WTC11 (cell line): ENCODE measurements at regions not wholly inside any gene's neighbourhood (a gene's known extent, or its start where the extent isn't known, plus 50 kb on each side); places are given as distances from the start of the nearest gene placed in this dataset.

ENCODE experiments used
- ATAC-seq: fragments of 200-7000 bp; cut with Tn5 transposase; 2 replicates; pipeline ENCODE4 v1.10.0; 2021; ENCODE audit warnings: mild to moderate bottlenecking, moderate library complexity
- CTCF ChIA-PET: fragments of 300-600 bp; sonication (Branson Sonifier 250); formaldehyde crosslinking; loops from one replicate; lab custom pipeline; 2021; ENCODE audit warnings: antibody characterized with exemption; lab: Charles Lee
- POLR2A ChIA-PET: fragments of 350-600 bp; sonication (Branson Sonifier 250); formaldehyde crosslinking; loops from one replicate; lab custom pipeline; 2021; ENCODE audit warnings: antibody characterized with exemption; lab: Charles Lee
- DNase-seq: peaks from one replicate; pipeline ENCODE4 v3.0.0; 2021; ENCODE audit warnings: low spot score
- H3K27ac Mint-ChIP-seq: 2 replicates; pipeline ENCODE4 v1.8.0; 2021; ENCODE audit warnings: mixed read lengths
- H3K27me3 Mint-ChIP-seq: 2 replicates; pipeline ENCODE4 v1.8.0; 2021; ENCODE audit warnings: low read depth, mild to moderate bottlenecking, moderate library complexity, mixed read lengths
- H3K36me3 Mint-ChIP-seq: 2 replicates; pipeline ENCODE4 v1.8.0; 2021; ENCODE audit warnings: mixed read lengths
- H3K4me1 Mint-ChIP-seq: 2 replicates; pipeline ENCODE4 v1.8.0; 2022; ENCODE audit warnings: mixed read lengths
- H3K4me3 Mint-ChIP-seq: 2 replicates; pipeline ENCODE4 v1.8.0; 2021; ENCODE audit warnings: mild to moderate bottlenecking, moderate library complexity, mixed read lengths
- H3K9me3 Mint-ChIP-seq: 2 replicates; pipeline ENCODE4 v1.8.0; 2021; ENCODE audit warnings: mixed read lengths
- ESRRA ChIP-seq: sonication (generic); formaldehyde crosslinking; IDR thresholded peaks from 2 replicates; pipeline ENCODE4 v1.8.1; 2022; ENCODE audit warnings: mild to moderate bottlenecking, missing genetic modification reagents, borderline replicate concordance
- FOXK1 ChIP-seq: sonication (generic); formaldehyde crosslinking; IDR thresholded peaks from 2 replicates; pipeline ENCODE4 v1.8.0; 2022; ENCODE audit warnings: mild to moderate bottlenecking, moderate library complexity, missing genetic modification reagents
- GTF2I ChIP-seq: fragments of 250-450 bp; sonication (Bioruptor Pico); conservative IDR thresholded peaks from 2 replicates; pipeline ENCODE4 v1.4.0; 2021; ENCODE audit warnings: mild to moderate bottlenecking
- IRF2 ChIP-seq: sonication (generic); formaldehyde crosslinking; IDR thresholded peaks from 2 replicates; pipeline ENCODE4 v1.8.0; 2022; ENCODE audit warnings: low read depth, missing genetic modification reagents, borderline replicate concordance
- KAT7 ChIP-seq: sonication (generic); formaldehyde crosslinking; IDR thresholded peaks from 2 replicates; pipeline ENCODE4 v1.8.1; 2023; ENCODE audit warnings: missing genetic modification reagents, mild to moderate bottlenecking, borderline replicate concordance
- MYBL2 ChIP-seq: sonication (generic); formaldehyde crosslinking; IDR thresholded peaks from 2 replicates; pipeline ENCODE4 v1.8.1; 2023; ENCODE audit warnings: mild to moderate bottlenecking, moderate library complexity, missing genetic modification reagents
- NFE2L1 ChIP-seq: sonication (generic); formaldehyde crosslinking; IDR thresholded peaks from 2 replicates; pipeline ENCODE4 v1.8.1; 2023; ENCODE audit warnings: missing genetic modification reagents
- NR2C2 ChIP-seq: sonication (generic); formaldehyde crosslinking; IDR thresholded peaks from 2 replicates; pipeline ENCODE4 v1.8.0; 2022; ENCODE audit warnings: mild to moderate bottlenecking, missing genetic modification reagents
- NR3C1 ChIP-seq: sonication (generic); formaldehyde crosslinking; conservative IDR thresholded peaks from 2 replicates; pipeline ENCODE4 v1.8.1; 2023; ENCODE audit warnings: low read depth, mild to moderate bottlenecking, missing genetic modification reagents
- SMAD3 ChIP-seq: sonication (generic); formaldehyde crosslinking; IDR thresholded peaks from 2 replicates; pipeline ENCODE4 v1.8.0; 2022; ENCODE audit warnings: missing genetic modification reagents, mild to moderate bottlenecking, borderline replicate concordance
- TEAD1 ChIP-seq: sonication (generic); formaldehyde crosslinking; IDR thresholded peaks from 2 replicates; pipeline ENCODE4 v1.8.0; 2022; ENCODE audit warnings: mild to moderate bottlenecking, missing genetic modification reagents
- ZNF121 ChIP-seq: sonication (generic); formaldehyde crosslinking; IDR thresholded peaks from 2 replicates; pipeline ENCODE4 v1.8.0; 2023; ENCODE audit warnings: missing genetic modification reagents
- ZNF263 ChIP-seq: sonication (generic); formaldehyde crosslinking; IDR thresholded peaks from 2 replicates; pipeline ENCODE4 v1.8.1; 2022; ENCODE audit warnings: low read depth, mild to moderate bottlenecking, moderate library complexity, missing genetic modification reagents
- ZNF317 ChIP-seq: sonication (generic); formaldehyde crosslinking; IDR thresholded peaks from 2 replicates; pipeline ENCODE4 v1.8.1; 2023; ENCODE audit warnings: low read depth, mild to moderate bottlenecking, moderate library complexity, missing genetic modification reagents, borderline replicate concordance
- ZNF671 ChIP-seq: fragments of 250-450 bp; sonication (Bioruptor Pico); IDR thresholded peaks from 2 replicates; pipeline ENCODE4 v1.8.0; 2021; ENCODE audit warnings: mild to moderate bottlenecking
- TF ChIP-seq, protein P1 (sequence below): sonication (generic); formaldehyde crosslinking; IDR thresholded peaks from 2 replicates; pipeline ENCODE4 v1.8.0; 2022; ENCODE audit warnings: mild to moderate bottlenecking, missing genetic modification reagents
- TF ChIP-seq, protein P2 (sequence below): sonication (generic); formaldehyde crosslinking; IDR thresholded peaks from 2 replicates; pipeline ENCODE4 v1.8.0; 2023; ENCODE audit warnings: missing genetic modification reagents, mild to moderate bottlenecking, borderline replicate concordance
- TF ChIP-seq, protein P3 (sequence below): fragments of 250-450 bp; sonication (Bioruptor Pico); IDR thresholded peaks from 2 replicates; pipeline ENCODE4 v1.9.0; 2021; ENCODE audit warnings: mild to moderate bottlenecking
- TF ChIP-seq, protein P4 (sequence below): sonication (generic); formaldehyde crosslinking; IDR thresholded peaks from 2 replicates; pipeline ENCODE4 v1.8.0; 2023; ENCODE audit warnings: mild to moderate bottlenecking, missing genetic modification reagents
- TF ChIP-seq, protein P5 (sequence below): sonication (generic); formaldehyde crosslinking; IDR thresholded peaks from 2 replicates; pipeline ENCODE4 v1.8.1; 2022; ENCODE audit warnings: low read depth, mild to moderate bottlenecking, moderate library complexity, missing genetic modification reagents, borderline replicate concordance

DNA sequence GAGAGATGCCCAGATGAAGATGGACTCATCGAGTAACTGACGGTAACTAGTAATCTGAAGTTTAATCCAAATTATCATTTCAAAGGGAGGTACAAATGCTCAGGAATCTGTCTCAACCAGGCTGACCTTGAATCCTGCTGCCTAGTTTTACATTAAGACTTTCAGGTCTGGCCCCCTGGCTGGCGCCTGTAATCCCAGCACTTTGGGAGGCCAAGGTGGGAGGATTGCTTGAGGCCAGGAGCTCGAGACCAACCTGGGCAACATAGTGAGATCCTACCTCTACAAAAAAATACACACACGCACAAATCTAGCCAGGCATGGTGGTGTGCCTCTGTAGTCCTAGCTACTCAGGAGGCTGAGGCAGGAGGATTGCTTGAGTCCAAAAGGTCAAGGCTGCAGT, 95.7 kb upstream of the AKT3 start:
- ChIA-PET POLR2A (no interaction called here), CTCF (interaction anchor here (1.1 to 1.6 kb wide), 4 partner anchors 11 to 239 kb away, joined by 4 to 7 read pairs (median 4); no protein-coding TSS in a partner anchor)
- ATAC-seq (no peak), DNase-seq (no peak)
- Mint-ChIP-seq H3K4me1 (peaks cover 27% of the 10 kb centered on the region), H3K4me3 (no peak overlapping the region), H3K36me3 (no peaks in the 10 kb centered on the region), H3K27me3 (peaks cover 24% of the 10 kb centered on the region), H3K9me3 (no peaks in the 10 kb centered on the region), H3K27ac (no peak overlapping the region)
- TF ChIP-seq ESRRA (no peak), GTF2I (0 out of 2 replicates have a peak, but pooled peaks have one; percentile 61), SMAD3 (CRISPR knock-in tag) (no peak), ZNF121 (CRISPR knock-in tag) (peak; percentile 71)

DNA sequence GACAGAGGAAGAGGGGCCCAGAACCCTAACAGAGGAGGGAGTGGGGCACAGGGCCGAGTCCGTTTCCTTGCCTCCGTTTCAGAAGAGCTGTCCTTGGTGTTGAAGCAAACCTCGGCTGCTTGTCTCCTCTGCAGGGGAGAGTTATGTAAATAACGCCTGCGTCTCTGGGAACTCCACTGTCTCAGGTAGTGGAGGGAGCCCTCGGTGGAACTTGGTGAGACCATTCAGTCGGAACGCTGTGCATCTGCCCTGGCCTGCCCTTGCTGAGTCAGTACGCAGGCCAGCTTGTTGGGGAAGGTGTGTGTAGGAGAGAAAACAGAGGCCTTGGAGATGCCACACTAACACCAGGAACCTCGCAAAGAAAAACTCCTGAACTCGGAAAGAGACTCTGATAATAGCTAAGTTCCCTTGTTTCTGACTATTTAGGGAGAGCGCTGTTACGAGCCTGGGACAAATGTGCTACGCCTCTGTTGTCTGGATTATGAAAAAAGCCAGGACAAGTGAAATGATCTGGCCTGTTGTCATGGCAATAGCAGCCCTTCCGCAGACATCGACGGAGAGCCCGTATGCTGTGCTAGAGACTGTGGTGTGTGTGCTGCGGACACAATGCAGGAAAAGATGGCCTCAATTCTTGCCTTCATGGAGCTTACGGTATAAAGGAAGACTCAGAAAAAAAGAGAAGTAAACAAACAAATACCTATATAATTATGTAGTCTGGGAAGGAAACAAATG, 94.6 kb upstream of the AKT3 start:
- Mint-ChIP-seq H3K27ac (no peak overlapping the region), H3K9me3 (no peaks in the 10 kb centered on the region), H3K27me3 (peaks cover 24% of the 10 kb centered on the region), H3K4me3 (peak overlapping the region; percentile 48), H3K36me3 (no peaks in the 10 kb centered on the region), H3K4me1 (peaks cover 27% of the 10 kb centered on the region)
- peak; percentile 81 for ATAC-seq
- peak; percentile 67 for DNase-seq
- CTCF ChIA-PET = interaction anchor here (0.8 to 2.0 kb wide), 6 partner anchors 13 to 468 kb away, joined by 3 to 8 read pairs (median 4); no protein-coding TSS in a partner anchor
- POLR2A ChIA-PET = no interaction called here
- no peak for TF ChIP-seq ZNF317 (CRISPR knock-in tag)
- TF ChIP-seq TEAD1 (CRISPR knock-in tag) = 0 out of 2 replicates have a peak, but pooled peaks have one; percentile 27
- TF ChIP-seq, protein P1, sequence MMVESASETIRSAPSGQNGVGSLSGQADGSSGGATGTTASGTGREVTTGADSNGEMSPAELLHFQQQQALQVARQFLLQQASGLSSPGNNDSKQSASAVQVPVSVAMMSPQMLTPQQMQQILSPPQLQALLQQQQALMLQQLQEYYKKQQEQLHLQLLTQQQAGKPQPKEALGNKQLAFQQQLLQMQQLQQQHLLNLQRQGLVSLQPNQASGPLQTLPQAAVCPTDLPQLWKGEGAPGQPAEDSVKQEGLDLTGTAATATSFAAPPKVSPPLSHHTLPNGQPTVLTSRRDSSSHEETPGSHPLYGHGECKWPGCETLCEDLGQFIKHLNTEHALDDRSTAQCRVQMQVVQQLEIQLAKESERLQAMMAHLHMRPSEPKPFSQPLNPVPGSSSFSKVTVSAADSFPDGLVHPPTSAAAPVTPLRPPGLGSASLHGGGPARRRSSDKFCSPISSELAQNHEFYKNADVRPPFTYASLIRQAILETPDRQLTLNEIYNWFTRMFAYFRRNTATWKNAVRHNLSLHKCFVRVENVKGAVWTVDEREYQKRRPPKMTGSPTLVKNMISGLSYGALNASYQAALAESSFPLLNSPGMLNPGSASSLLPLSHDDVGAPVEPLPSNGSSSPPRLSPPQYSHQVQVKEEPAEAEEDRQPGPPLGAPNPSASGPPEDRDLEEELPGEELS (CRISPR knock-in tag) = 0 out of 2 replicates have a peak, but pooled peaks have one; percentile 42
- TF ChIP-seq, protein P2, sequence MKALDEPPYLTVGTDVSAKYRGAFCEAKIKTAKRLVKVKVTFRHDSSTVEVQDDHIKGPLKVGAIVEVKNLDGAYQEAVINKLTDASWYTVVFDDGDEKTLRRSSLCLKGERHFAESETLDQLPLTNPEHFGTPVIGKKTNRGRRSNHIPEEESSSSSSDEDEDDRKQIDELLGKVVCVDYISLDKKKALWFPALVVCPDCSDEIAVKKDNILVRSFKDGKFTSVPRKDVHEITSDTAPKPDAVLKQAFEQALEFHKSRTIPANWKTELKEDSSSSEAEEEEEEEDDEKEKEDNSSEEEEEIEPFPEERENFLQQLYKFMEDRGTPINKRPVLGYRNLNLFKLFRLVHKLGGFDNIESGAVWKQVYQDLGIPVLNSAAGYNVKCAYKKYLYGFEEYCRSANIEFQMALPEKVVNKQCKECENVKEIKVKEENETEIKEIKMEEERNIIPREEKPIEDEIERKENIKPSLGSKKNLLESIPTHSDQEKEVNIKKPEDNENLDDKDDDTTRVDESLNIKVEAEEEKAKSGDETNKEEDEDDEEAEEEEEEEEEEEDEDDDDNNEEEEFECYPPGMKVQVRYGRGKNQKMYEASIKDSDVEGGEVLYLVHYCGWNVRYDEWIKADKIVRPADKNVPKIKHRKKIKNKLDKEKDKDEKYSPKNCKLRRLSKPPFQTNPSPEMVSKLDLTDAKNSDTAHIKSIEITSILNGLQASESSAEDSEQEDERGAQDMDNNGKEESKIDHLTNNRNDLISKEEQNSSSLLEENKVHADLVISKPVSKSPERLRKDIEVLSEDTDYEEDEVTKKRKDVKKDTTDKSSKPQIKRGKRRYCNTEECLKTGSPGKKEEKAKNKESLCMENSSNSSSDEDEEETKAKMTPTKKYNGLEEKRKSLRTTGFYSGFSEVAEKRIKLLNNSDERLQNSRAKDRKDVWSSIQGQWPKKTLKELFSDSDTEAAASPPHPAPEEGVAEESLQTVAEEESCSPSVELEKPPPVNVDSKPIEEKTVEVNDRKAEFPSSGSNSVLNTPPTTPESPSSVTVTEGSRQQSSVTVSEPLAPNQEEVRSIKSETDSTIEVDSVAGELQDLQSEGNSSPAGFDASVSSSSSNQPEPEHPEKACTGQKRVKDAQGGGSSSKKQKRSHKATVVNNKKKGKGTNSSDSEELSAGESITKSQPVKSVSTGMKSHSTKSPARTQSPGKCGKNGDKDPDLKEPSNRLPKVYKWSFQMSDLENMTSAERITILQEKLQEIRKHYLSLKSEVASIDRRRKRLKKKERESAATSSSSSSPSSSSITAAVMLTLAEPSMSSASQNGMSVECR (CRISPR knock-in tag) = 0 out of 2 replicates have a peak, but pooled peaks have one; percentile 42
- TF ChIP-seq NR2C2 = no peak
- no peak for TF ChIP-seq ZNF671 (CRISPR knock-in tag)
- TF ChIP-seq, protein P3, sequence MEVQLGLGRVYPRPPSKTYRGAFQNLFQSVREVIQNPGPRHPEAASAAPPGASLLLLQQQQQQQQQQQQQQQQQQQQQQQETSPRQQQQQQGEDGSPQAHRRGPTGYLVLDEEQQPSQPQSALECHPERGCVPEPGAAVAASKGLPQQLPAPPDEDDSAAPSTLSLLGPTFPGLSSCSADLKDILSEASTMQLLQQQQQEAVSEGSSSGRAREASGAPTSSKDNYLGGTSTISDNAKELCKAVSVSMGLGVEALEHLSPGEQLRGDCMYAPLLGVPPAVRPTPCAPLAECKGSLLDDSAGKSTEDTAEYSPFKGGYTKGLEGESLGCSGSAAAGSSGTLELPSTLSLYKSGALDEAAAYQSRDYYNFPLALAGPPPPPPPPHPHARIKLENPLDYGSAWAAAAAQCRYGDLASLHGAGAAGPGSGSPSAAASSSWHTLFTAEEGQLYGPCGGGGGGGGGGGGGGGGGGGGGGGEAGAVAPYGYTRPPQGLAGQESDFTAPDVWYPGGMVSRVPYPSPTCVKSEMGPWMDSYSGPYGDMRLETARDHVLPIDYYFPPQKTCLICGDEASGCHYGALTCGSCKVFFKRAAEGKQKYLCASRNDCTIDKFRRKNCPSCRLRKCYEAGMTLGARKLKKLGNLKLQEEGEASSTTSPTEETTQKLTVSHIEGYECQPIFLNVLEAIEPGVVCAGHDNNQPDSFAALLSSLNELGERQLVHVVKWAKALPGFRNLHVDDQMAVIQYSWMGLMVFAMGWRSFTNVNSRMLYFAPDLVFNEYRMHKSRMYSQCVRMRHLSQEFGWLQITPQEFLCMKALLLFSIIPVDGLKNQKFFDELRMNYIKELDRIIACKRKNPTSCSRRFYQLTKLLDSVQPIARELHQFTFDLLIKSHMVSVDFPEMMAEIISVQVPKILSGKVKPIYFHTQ (CRISPR knock-in tag) = no peak
- TF ChIP-seq, protein P4, sequence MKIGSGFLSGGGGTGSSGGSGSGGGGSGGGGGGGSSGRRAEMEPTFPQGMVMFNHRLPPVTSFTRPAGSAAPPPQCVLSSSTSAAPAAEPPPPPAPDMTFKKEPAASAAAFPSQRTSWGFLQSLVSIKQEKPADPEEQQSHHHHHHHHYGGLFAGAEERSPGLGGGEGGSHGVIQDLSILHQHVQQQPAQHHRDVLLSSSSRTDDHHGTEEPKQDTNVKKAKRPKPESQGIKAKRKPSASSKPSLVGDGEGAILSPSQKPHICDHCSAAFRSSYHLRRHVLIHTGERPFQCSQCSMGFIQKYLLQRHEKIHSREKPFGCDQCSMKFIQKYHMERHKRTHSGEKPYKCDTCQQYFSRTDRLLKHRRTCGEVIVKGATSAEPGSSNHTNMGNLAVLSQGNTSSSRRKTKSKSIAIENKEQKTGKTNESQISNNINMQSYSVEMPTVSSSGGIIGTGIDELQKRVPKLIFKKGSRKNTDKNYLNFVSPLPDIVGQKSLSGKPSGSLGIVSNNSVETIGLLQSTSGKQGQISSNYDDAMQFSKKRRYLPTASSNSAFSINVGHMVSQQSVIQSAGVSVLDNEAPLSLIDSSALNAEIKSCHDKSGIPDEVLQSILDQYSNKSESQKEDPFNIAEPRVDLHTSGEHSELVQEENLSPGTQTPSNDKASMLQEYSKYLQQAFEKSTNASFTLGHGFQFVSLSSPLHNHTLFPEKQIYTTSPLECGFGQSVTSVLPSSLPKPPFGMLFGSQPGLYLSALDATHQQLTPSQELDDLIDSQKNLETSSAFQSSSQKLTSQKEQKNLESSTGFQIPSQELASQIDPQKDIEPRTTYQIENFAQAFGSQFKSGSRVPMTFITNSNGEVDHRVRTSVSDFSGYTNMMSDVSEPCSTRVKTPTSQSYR (CRISPR knock-in tag) = peak; percentile 81; the same call in 1 of the 2 replicates
- TF ChIP-seq MYBL2 (CRISPR knock-in tag) = no peak
- TF ChIP-seq ZNF121 (CRISPR knock-in tag) = peak; percentile 41; the same call in 1 of the 2 replicates
- no peak for TF ChIP-seq NR3C1 (CRISPR knock-in tag)
- TF ChIP-seq KAT7 (CRISPR knock-in tag) = no peak
- no peak for TF ChIP-seq IRF2 (CRISPR knock-in tag)
- TF ChIP-seq, protein P5, sequence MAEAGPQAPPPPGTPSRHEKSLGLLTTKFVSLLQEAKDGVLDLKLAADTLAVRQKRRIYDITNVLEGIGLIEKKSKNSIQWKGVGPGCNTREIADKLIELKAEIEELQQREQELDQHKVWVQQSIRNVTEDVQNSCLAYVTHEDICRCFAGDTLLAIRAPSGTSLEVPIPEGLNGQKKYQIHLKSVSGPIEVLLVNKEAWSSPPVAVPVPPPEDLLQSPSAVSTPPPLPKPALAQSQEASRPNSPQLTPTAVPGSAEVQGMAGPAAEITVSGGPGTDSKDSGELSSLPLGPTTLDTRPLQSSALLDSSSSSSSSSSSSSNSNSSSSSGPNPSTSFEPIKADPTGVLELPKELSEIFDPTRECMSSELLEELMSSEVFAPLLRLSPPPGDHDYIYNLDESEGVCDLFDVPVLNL (CRISPR knock-in tag) = no peak
- no peak for TF ChIP-seq NFE2L1 (CRISPR knock-in tag)
- no peak for TF ChIP-seq ZNF263 (CRISPR knock-in tag)
- TF ChIP-seq ESRRA = 0 out of 2 replicates have a peak, but pooled peaks have one; percentile 31
- peak; percentile 80; the same call in 1 of the 2 replicates for TF ChIP-seq FOXK1 (CRISPR knock-in tag)
